ENCODE measurements at regions not wholly inside any gene's neighbourhood (a gene's known extent, or its start where the extent isn't known, plus 50 kb on each side); places are given as distances from the start of the nearest gene placed in this dataset.

GRCh38 chr3:25288413-25288812, 139.7 kb upstream of the RARB start:
- TF ChIP-seq CTCF (IDR thresholded peaks at IDR 0.05; ENCODE audit: control extremely low read depth in 1 of 3, insufficient read depth in 1 of 3, low read depth in 1 of 3, low read length in 3 of 3) (no peak), GABPA (IDR thresholded peaks at IDR 0.05; ENCODE audit: borderline replicate concordance, insufficient read depth, low read length) (no peak), JUND (IDR thresholded peaks at IDR 0.05; ENCODE audit: low read length) (no peak), ZNF274 (IDR thresholded peaks at IDR 0.05; ENCODE audit: borderline replicate concordance, extremely low read depth, low read length) (no peak), KDM1A (IDR thresholded peaks at IDR 0.05; ENCODE audit: borderline replicate concordance, low read length) (no peak), TCF12 (IDR thresholded peaks at IDR 0.05; ENCODE audit: low read depth, low read length) (no peak)

Data from H1 (cell line).